Stimulated activated memory B cell treated with anti-CD40 and anti-IgM and Interleukin-4, amounts not matched to agents 10 μg/mL and 1 μg/mL and 100 μg/mL, for 72 hours (primary cell): ENCODE measurements at regions not wholly inside any gene's neighbourhood (a gene's known extent, or its start where the extent isn't known, plus 50 kb on each side); places are given as distances from the start of the nearest gene placed in this dataset.
A peak's percentile ranks its signal among the peaks of the same experiment; 100 is the strongest.

ENCODE experiments used
- ATAC-seq: fragments of 150-1000 bp; cut with Tn5 transposase; 2 replicates; pipeline ENCODE4 v1.10.0; 2021
- H3K27ac Mint-ChIP-seq: one replicate; pipeline ENCODE4 v1.8.0; 2022; ENCODE audit warnings: mild to moderate bottlenecking, mixed read lengths
- H3K27me3 Mint-ChIP-seq: one replicate; pipeline ENCODE4 v1.8.0; 2022; ENCODE audit warnings: mixed read lengths
- H3K36me3 Mint-ChIP-seq: one replicate; pipeline ENCODE4 v1.8.0; 2022; ENCODE audit warnings: mixed read lengths
- H3K4me1 Mint-ChIP-seq: one replicate; pipeline ENCODE4 v1.8.0; 2022; ENCODE audit warnings: mixed read lengths
- H3K4me3 Mint-ChIP-seq: one replicate; pipeline ENCODE4 v1.8.0; 2022; ENCODE audit warnings: mild to moderate bottlenecking, moderate library complexity, mixed read lengths
- H3K9me3 Mint-ChIP-seq: one replicate; pipeline ENCODE4 v1.8.0; 2022; ENCODE audit warnings: mixed read lengths

- H3K4me1 Mint-ChIP-seq = no peaks in the 10 kb centered on the region
- H3K4me3 Mint-ChIP-seq = no peak overlapping the region
- no peaks in the 10 kb centered on the region for H3K36me3 Mint-ChIP-seq
- H3K27me3 Mint-ChIP-seq = no peaks in the 10 kb centered on the region
- ATAC-seq = no peak
- H3K9me3 Mint-ChIP-seq = peaks cover 14% of the 10 kb centered on the region
- no peak overlapping the region for H3K27ac Mint-ChIP-seq
Measured at GRCh38 chr12:58608711-58609110, 311.6 kb downstream of the LRIG3 start.

- no peak for ATAC-seq
Measured at GRCh38 chr12:58615047-58615446, 305.3 kb downstream of the LRIG3 start.

GRCh38 chr12:58615576-58615975 is 304.7 kb downstream of the LRIG3 start:
- no peaks in the 10 kb centered on the region for H3K4me1 Mint-ChIP-seq
- H3K36me3 Mint-ChIP-seq = no peaks in the 10 kb centered on the region
- H3K27me3 Mint-ChIP-seq = no peaks in the 10 kb centered on the region
- H3K27ac Mint-ChIP-seq = no peak overlapping the region
- H3K4me3 Mint-ChIP-seq = no peak overlapping the region
- ATAC-seq = no peak
- H3K9me3 Mint-ChIP-seq = peaks cover 5% of the 10 kb centered on the region

More at GRCh38 chr12:58615047-58615446, 305.3 kb downstream of the LRIG3 start:
- Mint-ChIP-seq H3K9me3 (peaks cover 5% of the 10 kb centered on the region), H3K27ac (no peak overlapping the region), H3K4me3 (no peak overlapping the region), H3K4me1 (no peaks in the 10 kb centered on the region), H3K27me3 (no peaks in the 10 kb centered on the region), H3K36me3 (no peaks in the 10 kb centered on the region)

GRCh38 chr12:58616618-58617017 is 303.7 kb downstream of the LRIG3 start:
- no peaks in the 10 kb centered on the region for H3K36me3 Mint-ChIP-seq
- H3K4me1 Mint-ChIP-seq = no peaks in the 10 kb centered on the region
- no peak for ATAC-seq
- peaks cover 5% of the 10 kb centered on the region for H3K9me3 Mint-ChIP-seq
- no peak overlapping the region for H3K4me3 Mint-ChIP-seq
- no peak overlapping the region for H3K27ac Mint-ChIP-seq
- no peaks in the 10 kb centered on the region for H3K27me3 Mint-ChIP-seq

GRCh38 chr12:58621126-58621525 is 299.2 kb downstream of the LRIG3 start:
- ATAC-seq = no peak
- H3K27ac Mint-ChIP-seq = no peak overlapping the region
- H3K36me3 Mint-ChIP-seq = no peaks in the 10 kb centered on the region
- H3K4me1 Mint-ChIP-seq = no peaks in the 10 kb centered on the region
- peaks cover 13% of the 10 kb centered on the region for H3K9me3 Mint-ChIP-seq
- no peak overlapping the region for H3K4me3 Mint-ChIP-seq
- H3K27me3 Mint-ChIP-seq = no peaks in the 10 kb centered on the region

- ATAC-seq = no peak
- Mint-ChIP-seq H3K27ac (no peak overlapping the region), H3K4me3 (no peak overlapping the region), H3K27me3 (no peaks in the 10 kb centered on the region), H3K36me3 (no peaks in the 10 kb centered on the region), H3K4me1 (no peaks in the 10 kb centered on the region), H3K9me3 (peaks cover 11% of the 10 kb centered on the region)
Measured at GRCh38 chr12:58629376-58629775, 290.9 kb downstream of the LRIG3 start.

- no peaks in the 10 kb centered on the region for H3K9me3 Mint-ChIP-seq
- no peaks in the 10 kb centered on the region for H3K36me3 Mint-ChIP-seq
- no peak for ATAC-seq
- H3K27ac Mint-ChIP-seq = no peak overlapping the region
- H3K4me1 Mint-ChIP-seq = no peaks in the 10 kb centered on the region
- H3K4me3 Mint-ChIP-seq = no peak overlapping the region
- no peaks in the 10 kb centered on the region for H3K27me3 Mint-ChIP-seq
Measured at GRCh38 chr12:58633479-58633878, 286.8 kb downstream of the LRIG3 start.

- Mint-ChIP-seq H3K27me3 (no peaks in the 10 kb centered on the region), H3K4me3 (no peak overlapping the region), H3K4me1 (no peaks in the 10 kb centered on the region), H3K27ac (no peak overlapping the region), H3K36me3 (no peaks in the 10 kb centered on the region), H3K9me3 (peaks cover 3% of the 10 kb centered on the region)
- ATAC-seq = no peak
Measured at GRCh38 chr12:58639318-58639934, 280.9 kb downstream of the LRIG3 start.

- Mint-ChIP-seq H3K27me3 (no peaks in the 10 kb centered on the region), H3K9me3 (peaks cover 3% of the 10 kb centered on the region)
Measured at GRCh38 chr12:58640314-58640713, 280.0 kb downstream of the LRIG3 start.

GRCh38 chr12:58645946-58646345 is 274.4 kb downstream of the LRIG3 start:
- Mint-ChIP-seq H3K4me3 (no peak overlapping the region), H3K27me3 (no peaks in the 10 kb centered on the region), H3K4me1 (no peaks in the 10 kb centered on the region), H3K36me3 (no peaks in the 10 kb centered on the region), H3K27ac (no peak overlapping the region), H3K9me3 (no peaks in the 10 kb centered on the region)
- ATAC-seq = no peak

More at GRCh38 chr12:58640314-58640713, 280.0 kb downstream of the LRIG3 start:
- H3K27ac Mint-ChIP-seq = no peak overlapping the region
- no peak overlapping the region for H3K4me3 Mint-ChIP-seq
- no peaks in the 10 kb centered on the region for H3K36me3 Mint-ChIP-seq
- peak; percentile 31 for ATAC-seq
- H3K4me1 Mint-ChIP-seq = no peaks in the 10 kb centered on the region

- H3K9me3 Mint-ChIP-seq = no peaks in the 10 kb centered on the region
- no peak overlapping the region for H3K4me3 Mint-ChIP-seq
- no peaks in the 10 kb centered on the region for H3K27me3 Mint-ChIP-seq
- no peak overlapping the region for H3K27ac Mint-ChIP-seq
- no peaks in the 10 kb centered on the region for H3K36me3 Mint-ChIP-seq
- ATAC-seq = no peak
- no peaks in the 10 kb centered on the region for H3K4me1 Mint-ChIP-seq
Measured at GRCh38 chr12:58647495-58647894, 272.8 kb downstream of the LRIG3 start.

- no peaks in the 10 kb centered on the region for H3K4me1 Mint-ChIP-seq
- H3K27me3 Mint-ChIP-seq = no peaks in the 10 kb centered on the region
- no peak for ATAC-seq
- H3K27ac Mint-ChIP-seq = no peak overlapping the region
- H3K4me3 Mint-ChIP-seq = no peak overlapping the region
- H3K36me3 Mint-ChIP-seq = no peaks in the 10 kb centered on the region
- peaks cover 4% of the 10 kb centered on the region for H3K9me3 Mint-ChIP-seq
Measured at GRCh38 chr12:58648176-58648575, 272.1 kb downstream of the LRIG3 start.

- no peaks in the 10 kb centered on the region for H3K4me1 Mint-ChIP-seq
- no peaks in the 10 kb centered on the region for H3K36me3 Mint-ChIP-seq
- ATAC-seq = no peak
- H3K9me3 Mint-ChIP-seq = peaks cover 9% of the 10 kb centered on the region
- no peak overlapping the region for H3K4me3 Mint-ChIP-seq
- H3K27ac Mint-ChIP-seq = no peak overlapping the region
- H3K27me3 Mint-ChIP-seq = no peaks in the 10 kb centered on the region
Measured at GRCh38 chr12:58651850-58652249, 268.5 kb downstream of the LRIG3 start.

GRCh38 chr12:58654021-58654420 is 266.3 kb downstream of the LRIG3 start:
- ATAC-seq = no peak
- H3K36me3 Mint-ChIP-seq = no peaks in the 10 kb centered on the region
- no peak overlapping the region for H3K27ac Mint-ChIP-seq
- no peak overlapping the region for H3K4me3 Mint-ChIP-seq
- peaks cover 9% of the 10 kb centered on the region for H3K9me3 Mint-ChIP-seq
- H3K4me1 Mint-ChIP-seq = no peaks in the 10 kb centered on the region
- no peaks in the 10 kb centered on the region for H3K27me3 Mint-ChIP-seq

- Mint-ChIP-seq H3K27ac (no peak overlapping the region), H3K27me3 (no peaks in the 10 kb centered on the region), H3K36me3 (no peaks in the 10 kb centered on the region), H3K9me3 (peaks cover 12% of the 10 kb centered on the region), H3K4me1 (no peaks in the 10 kb centered on the region), H3K4me3 (no peak overlapping the region)
- ATAC-seq = no peak
Measured at GRCh38 chr12:58655375-58655774, 264.9 kb downstream of the LRIG3 start.

GRCh38 chr12:58656254-58657009 is 263.9 kb downstream of the LRIG3 start:
- Mint-ChIP-seq H3K9me3 (peaks cover 16% of the 10 kb centered on the region), H3K36me3 (no peaks in the 10 kb centered on the region), H3K27me3 (no peaks in the 10 kb centered on the region), H3K4me3 (no peak overlapping the region), H3K4me1 (no peaks in the 10 kb centered on the region), H3K27ac (no peak overlapping the region)
- ATAC-seq = no peak
